ENCODE measurements at regions not wholly inside any gene's neighbourhood (a gene's known extent, or its start where the extent isn't known, plus 50 kb on each side); places are given as distances from the start of the nearest gene placed in this dataset.

GRCh38 chr3:124453189-124453588, 277.1 kb upstream of the UMPS start:
- DNase-seq: no peak

DNA sequence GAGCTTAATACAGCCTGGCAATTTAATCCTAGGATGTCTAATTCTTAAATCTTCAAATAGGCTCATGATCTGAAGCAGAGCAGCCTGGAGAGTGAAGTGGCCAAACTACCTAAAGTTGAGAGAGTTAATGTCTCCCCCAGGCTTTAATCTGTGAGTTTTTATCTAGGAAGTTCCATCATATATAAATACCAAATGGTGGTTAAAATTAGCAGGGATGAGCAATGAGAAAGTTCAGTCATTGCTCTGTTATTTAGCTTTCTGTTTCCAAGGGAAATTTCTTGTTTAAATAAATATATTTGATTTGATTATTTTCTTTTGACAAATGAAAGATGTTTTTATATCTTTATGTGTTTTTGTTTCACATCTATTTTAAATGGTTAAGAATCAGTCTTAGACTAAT, 274.4 kb upstream of the UMPS start:
- DNase-seq: no peak

DNA sequence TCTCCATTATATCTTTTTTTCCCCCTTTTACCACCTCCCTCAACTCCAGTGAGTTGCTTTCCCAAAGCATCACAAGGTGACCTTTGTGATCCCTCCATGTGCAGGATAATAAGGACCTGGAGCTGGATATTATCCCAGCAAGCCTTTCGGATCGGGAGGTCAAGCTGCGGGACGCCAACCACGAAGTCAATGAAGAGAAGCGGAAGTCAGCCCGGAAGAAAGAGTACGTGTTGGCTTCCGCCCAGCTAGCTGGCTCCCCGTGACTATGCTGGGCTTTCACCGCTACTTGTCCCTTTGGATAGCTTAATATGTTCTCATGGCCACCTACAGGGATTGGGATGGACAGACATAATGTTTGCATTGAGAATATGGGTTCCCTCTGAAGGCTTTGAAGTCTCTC, 273.7 kb upstream of the UMPS start:
- peak; percentile 58 for DNase-seq

DNA sequence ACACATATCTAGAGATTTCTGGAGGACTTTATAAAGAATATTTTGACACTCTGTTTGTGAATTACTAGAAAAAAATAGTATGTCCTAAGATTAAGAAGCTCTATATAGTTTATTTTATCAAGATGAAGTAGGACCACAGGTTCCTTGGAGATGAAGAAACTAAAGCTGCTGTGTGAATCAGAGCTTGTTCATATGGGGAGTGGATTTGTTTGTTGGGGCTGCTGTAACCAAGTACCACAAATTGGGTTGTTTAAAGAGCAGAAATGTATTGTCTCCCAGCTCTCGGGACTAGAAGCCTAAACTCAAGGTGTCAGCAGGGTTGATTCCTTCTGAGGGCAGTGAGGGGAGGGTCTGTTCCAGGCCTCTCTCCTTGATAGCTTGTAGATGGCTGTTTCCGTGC, 270.6 kb upstream of the UMPS start:
- no peak for DNase-seq

DNA sequence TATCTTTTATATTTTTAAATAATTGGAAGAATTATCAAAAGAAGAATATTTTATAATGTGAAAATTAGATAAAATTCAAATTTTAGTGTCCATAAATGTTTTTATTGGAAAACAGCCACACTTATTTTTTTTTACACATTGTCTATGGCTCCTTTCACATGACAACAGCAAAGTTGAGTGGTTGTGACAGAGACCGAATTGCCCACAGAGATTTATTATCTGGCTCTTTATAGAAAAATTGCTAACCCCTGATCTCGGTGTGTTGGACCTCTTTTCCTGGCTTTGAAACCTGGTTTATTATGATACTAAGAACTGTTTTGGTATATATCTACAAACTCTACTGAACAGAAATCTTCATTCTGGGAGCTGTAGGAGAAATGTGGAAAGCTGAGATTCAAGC, 269.1 kb upstream of the UMPS start:
- no peak for DNase-seq

DNA sequence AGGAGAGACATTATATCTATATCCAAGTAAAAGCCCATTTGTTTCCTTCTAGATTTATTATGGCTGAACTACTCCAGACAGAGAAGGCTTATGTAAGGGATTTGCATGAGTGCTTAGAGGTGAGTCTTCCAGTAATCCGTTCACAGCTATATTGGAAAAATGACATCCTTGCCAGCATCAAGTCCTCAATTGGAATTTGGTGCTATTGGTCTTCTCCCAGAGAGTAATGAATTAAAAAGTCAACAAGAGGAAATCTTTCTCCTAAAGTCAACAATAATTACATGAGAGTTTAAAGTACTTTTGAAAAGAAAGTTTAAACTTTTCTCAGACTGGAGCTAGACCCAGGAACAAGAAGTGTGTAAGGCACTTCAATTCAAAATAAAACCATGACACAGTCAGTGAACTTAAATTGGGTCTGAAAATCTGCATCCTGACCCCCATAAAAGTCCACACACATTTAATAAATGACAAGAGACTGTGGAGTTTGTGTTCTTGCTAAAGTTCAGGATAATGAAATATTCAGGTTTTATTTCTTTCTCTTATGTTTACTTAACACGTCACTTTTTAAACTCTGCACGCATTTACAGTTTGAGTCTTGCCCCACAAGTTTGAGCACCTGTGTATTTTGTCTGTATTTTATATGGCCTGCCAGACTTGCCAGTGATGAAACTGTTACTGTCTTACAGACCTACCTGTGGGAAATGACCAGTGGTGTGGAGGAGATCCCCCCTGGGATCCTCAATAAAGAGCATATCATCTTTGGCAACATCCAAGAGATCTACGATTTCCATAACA, 268.2 kb upstream of the UMPS start:
- DNase-seq: no peak

- DNase-seq: no peak
Measured at GRCh38 chr3:124463234-124463633, 267.0 kb upstream of the UMPS start.

DNA sequence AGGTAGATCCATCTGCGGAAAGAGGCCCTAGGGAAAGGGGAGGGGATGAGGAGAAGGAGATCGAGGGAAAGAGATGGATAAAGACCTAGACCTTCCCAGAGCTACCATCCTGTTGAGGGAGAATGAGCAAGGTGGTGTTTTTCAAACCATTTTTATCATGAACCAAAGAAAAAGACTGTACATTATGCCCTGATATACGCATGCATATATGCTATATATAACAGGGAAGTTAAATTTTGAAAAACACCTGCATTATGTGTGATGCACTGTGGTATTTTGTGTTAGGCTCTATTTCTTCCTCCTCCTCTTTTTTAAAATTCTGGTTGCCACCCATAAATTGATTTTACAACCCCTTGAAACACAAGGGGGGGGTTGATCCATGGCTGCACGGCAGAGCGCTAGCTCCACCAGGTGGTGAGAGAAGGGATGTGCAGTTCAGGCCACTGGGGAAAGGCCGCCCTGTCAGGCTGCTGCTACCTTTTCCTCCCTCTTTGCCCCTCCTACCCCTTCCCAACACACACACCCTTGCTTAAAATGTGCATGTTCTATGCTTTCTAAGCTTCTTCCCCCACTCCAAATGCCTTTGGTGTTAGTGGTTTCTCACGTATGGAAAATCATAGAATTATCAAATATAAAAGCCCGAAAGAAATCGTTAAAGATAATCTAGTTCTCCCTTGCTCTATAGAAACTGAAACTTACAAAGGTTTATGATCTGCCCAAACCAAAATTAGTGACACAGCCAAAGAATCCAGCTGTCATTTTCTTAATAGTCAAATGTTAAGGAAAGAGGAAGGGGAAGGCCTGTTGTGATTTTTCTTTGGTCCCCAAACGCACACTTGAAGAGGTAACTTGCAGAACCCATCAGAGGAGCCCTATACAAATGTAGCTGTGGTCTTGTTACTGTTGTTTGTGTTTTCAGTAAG, 262.0 kb upstream of the UMPS start:
- DNase-seq: peak; percentile 57

DNA sequence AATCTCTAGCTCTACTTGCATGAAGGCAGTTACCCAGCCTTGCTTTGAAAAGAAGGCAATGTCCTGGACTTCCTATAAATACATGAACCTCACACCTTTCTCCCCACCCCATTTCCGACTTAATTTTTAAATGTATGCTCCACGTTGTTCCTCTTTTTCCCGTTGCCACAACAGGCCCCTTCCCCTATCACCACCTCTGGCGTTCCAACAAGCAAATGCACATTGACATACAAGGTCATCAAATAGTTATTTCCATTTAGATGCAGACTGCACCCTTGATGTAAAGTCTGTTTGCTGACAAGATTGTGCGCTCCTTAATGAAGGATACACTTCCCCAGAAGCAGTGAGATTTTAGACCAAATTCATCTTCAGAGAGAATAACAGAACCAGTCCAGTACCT, 260.7 kb upstream of the UMPS start:
- DNase-seq: no peak

DNA sequence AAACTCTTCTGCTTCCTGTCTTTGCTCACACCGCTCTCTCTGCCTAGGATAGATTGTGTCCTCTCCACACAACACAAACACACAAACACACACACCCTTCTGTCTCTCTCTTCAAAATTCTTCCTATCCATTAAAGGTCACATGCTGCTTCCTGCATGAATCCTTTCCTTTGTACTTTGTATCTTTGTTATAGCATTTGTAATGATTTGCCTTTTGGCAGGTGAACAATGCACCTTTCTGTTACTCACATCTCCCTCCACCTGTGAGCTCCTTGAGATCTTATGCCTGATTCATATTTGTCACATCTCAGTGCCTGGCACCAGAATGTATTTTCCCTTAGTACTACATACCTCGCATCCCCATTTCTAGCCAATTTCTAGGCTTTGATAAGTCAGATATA, 251.4 kb upstream of the UMPS start:
- DNase-seq: no peak

DNA sequence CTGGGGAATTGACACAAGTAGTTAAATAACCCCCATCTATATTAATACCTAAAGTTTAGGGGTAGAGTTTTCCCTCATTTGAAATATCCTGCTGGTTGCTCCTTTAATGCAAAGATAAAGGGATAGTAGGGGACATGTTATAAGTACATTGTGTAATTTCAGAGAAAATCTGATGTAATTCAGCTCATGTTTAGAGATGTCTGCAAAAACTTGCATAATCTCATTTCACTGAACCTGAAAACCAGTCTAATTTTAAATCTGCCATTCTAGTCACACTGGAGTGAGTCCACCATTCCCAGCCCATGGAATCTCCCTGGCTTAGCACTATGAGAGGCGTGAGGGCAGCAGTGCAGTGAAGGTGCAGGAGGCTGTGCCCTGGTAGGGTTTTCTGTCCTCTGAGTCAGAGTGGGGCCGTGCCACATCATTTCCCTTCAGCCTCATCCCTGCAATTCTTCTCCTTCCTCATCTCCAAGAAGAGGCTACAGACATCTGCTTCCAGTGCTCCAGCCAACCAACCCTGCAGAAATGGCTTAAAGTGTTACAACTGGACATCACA, 246.3 kb upstream of the UMPS start:
- no peak for DNase-seq

- no peak for DNase-seq
Measured at GRCh38 chr3:124486324-124486723, 243.9 kb upstream of the UMPS start.

GRCh38 chr3:124489506-124489905, 240.7 kb upstream of the UMPS start:
- DNase-seq: no peak

GRCh38 chr3:124491098-124491497, 239.2 kb upstream of the UMPS start:
- DNase-seq: no peak

- DNase-seq: no peak
Measured at GRCh38 chr3:124491875-124492274, 238.4 kb upstream of the UMPS start.

DNA sequence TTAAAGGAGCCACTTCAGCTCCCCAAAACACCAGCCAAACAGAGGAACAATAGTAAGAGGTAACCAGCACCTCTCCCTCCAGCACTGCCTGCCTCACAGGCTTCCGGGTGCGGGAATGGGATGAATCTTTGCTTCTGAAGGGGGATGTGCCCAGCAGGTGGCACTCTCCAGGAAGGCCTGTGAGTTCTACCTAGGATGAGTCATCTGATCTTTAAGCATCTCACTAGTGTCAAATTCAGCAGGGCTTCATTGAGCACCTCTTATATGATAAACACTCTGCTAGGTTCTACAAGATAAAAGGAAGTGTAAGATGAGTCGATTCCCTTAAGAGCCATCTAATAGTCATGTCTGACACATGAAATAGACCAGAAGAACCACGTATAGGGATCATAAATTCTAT, 237.4 kb upstream of the UMPS start:
- no peak for DNase-seq

- DNase-seq: no peak
Measured at GRCh38 chr3:124496061-124496460, 234.2 kb upstream of the UMPS start.

GRCh38 chr3:124497487-124497886, 232.8 kb upstream of the UMPS start:
- DNase-seq: no peak

GRCh38 chr3:124498891-124499290, 231.4 kb upstream of the UMPS start:
- DNase-seq: no peak

DNA sequence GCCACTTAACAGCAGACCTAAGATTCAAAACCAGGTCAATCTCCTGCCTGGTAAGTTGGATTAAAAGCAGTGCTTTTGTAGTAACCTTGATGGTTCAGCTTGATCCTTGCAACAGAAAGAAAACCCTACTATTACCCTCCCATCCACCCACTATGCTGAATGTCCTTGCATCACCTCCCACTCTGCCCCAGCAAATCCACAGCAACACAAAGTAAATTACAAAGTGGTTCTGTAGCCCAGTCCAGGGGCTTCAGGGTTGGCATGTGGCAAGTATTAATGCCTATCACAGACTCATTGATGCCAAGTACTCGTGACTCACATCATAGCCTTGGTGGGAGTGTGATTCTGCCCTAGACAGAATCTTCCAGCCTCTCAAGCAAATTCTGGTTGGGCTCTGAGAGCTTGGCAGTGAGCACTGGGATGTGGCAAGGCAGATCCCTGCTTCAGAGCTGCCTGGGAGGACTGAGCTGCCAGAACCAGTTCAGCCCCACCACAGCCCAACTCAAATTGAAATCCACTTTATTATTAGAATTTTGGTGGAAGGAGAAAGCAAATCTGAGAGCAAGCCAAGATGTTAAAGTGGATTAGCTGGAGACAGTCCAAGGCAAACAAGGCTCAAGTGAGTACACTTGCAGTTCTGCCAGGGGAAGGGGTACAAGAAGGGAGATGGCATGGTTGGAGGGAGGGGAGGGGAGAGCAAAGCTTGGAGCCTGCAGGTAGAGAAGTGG, 225.8 kb upstream of the UMPS start:
- DNase-seq: no peak

- no peak for DNase-seq
Measured at GRCh38 chr3:124509884-124510283, 220.4 kb upstream of the UMPS start.

GRCh38 chr3:124510290-124510689, 220.0 kb upstream of the UMPS start:
- DNase-seq: no peak
